Liver (tissue), 8 donors: ENCODE measurements at regions not wholly inside any gene's neighbourhood (a gene's known extent, or its start where the extent isn't known, plus 50 kb on each side); places are given as distances from the start of the nearest gene placed in this dataset.

Source experiments
- DNase-seq: peaks from one replicate; pipeline ENCODE4 v3.0.0-alpha.2; 2017; ENCODE audit warnings: low spot score
- H3K27ac ChIP-seq, 2 donors: one replicate each; pipeline ENCODE4 v1.7.0; 2013; ENCODE audit warnings: inconsistent platforms in 2 of 2, low read length in 2 of 2, control low read depth in 1 of 2, low read depth in 1 of 2, mild to moderate bottlenecking in 1 of 2
- H3K27me3 ChIP-seq, 4 donors: one replicate each; pipeline versions ENCODE4 v1.6.1 to v1.7.0; 2013; ENCODE audit warnings: low read length in 3 of 4, inconsistent platforms in 1 of 4, mild to moderate bottlenecking in 1 of 4, moderate library complexity in 1 of 4; ENCODE audit not compliant: control insufficient read depth in 4 of 4, insufficient read depth in 4 of 4
- H3K36me3 ChIP-seq, 4 donors: one replicate each; pipeline versions ENCODE4 v1.6.1 to v1.7.0; 2013; ENCODE audit warnings: low read length in 3 of 4, mild to moderate bottlenecking in 3 of 4, low read depth in 1 of 4, moderate library complexity in 1 of 4; ENCODE audit not compliant: control insufficient read depth in 4 of 4, insufficient read depth in 3 of 4
- H3K4me1 ChIP-seq, 4 donors: one replicate each; pipeline versions ENCODE4 v1.6.1 to v1.7.0; 2013; ENCODE audit warnings: low read length in 3 of 4, mild to moderate bottlenecking in 3 of 4, moderate library complexity in 1 of 4; ENCODE audit not compliant: control insufficient read depth in 4 of 4, insufficient read depth in 4 of 4
- H3K4me3 ChIP-seq, 3 donors: one replicate each; pipeline versions ENCODE4 v1.6.1 to v1.7.0; 2013; ENCODE audit warnings: low read length in 3 of 3, control low read depth in 1 of 3, low read depth in 1 of 3, mild to moderate bottlenecking in 1 of 3
- H3K9ac ChIP-seq, 2 donors: one replicate each; pipeline ENCODE4 v1.7.0; 2013; ENCODE audit warnings: low read length in 2 of 2, mild to moderate bottlenecking in 2 of 2, moderate library complexity in 2 of 2, control low read depth in 1 of 2, low read depth in 1 of 2
- H3K9me3 ChIP-seq, 4 donors: one replicate each; pipeline versions ENCODE4 v1.6.1 to v1.7.0; 2013; ENCODE audit warnings: low read length in 3 of 4; ENCODE audit not compliant: control insufficient read depth in 4 of 4
- ATF3 ChIP-seq: IDR thresholded peaks from 2 replicates; pipeline ENCODE4 v1.6.1; 2016; ENCODE audit warnings: antibody characterized with exemption
- CTCF ChIP-seq: fragments of 150-350 bp; IDR thresholded peaks from 2 replicates; pipeline ENCODE4 v1.5.1; 2017; ENCODE audit warnings: improper control_type of control experiment, low read depth, low read length; ENCODE audit not compliant: missing input control
- EGR1 ChIP-seq, 2 donors: IDR thresholded peaks; 2 replicates each; pipeline ENCODE4 v1.6.1; 2016 to 2018; ENCODE audit warnings: antibody characterized with exemption in 2 of 2, low read depth in 2 of 2
- FOXA1 ChIP-seq: IDR thresholded peaks from 2 replicates; pipeline ENCODE4 v1.6.1; 2016; ENCODE audit warnings: antibody characterized with exemption
- FOXA2 ChIP-seq: IDR thresholded peaks from 2 replicates; pipeline ENCODE4 v1.6.1; 2016; ENCODE audit warnings: antibody characterized with exemption
- GABPA ChIP-seq, 2 donors: IDR thresholded peaks in 1 of 2; conservative IDR thresholded peaks in 1 of 2; 2 replicates each; pipeline ENCODE4 v1.6.1; 2016; ENCODE audit warnings: antibody characterized with exemption in 2 of 2, mild to moderate bottlenecking in 1 of 2, moderate library complexity in 1 of 2
- HNF4G ChIP-seq: IDR thresholded peaks from 2 replicates; pipeline ENCODE4 v1.6.1; 2016; ENCODE audit warnings: antibody characterized with exemption
- JUND ChIP-seq, 2 donors: IDR thresholded peaks; 2 replicates each; pipeline ENCODE4 v1.6.1; 2016; ENCODE audit warnings: antibody characterized with exemption in 2 of 2
- MAX ChIP-seq: IDR thresholded peaks from 2 replicates; pipeline ENCODE4 v1.6.1; 2016; ENCODE audit warnings: antibody characterized with exemption
- NR2F2 ChIP-seq: IDR thresholded peaks from 2 replicates; pipeline ENCODE4 v1.6.1; 2016; ENCODE audit warnings: antibody characterized with exemption
- RAD21 ChIP-seq, 2 donors: IDR thresholded peaks; 2 replicates each; pipeline ENCODE4 v1.6.1; 2016; ENCODE audit warnings: antibody characterized with exemption in 2 of 2, mild to moderate bottlenecking in 2 of 2
- REST ChIP-seq: IDR thresholded peaks from 2 replicates; pipeline ENCODE4 v1.6.1; 2016; ENCODE audit warnings: antibody characterized with exemption, mild to moderate bottlenecking
- RXRA ChIP-seq, 2 donors: IDR thresholded peaks; 2 replicates each; pipeline ENCODE4 v1.6.1; 2017 to 2018; ENCODE audit warnings: antibody characterized with exemption in 2 of 2, mild to moderate bottlenecking in 1 of 2
- SP1 ChIP-seq: IDR thresholded peaks from 2 replicates; pipeline ENCODE4 v1.6.1; 2018; ENCODE audit warnings: antibody characterized with exemption, mild to moderate bottlenecking
- TAF1 ChIP-seq: conservative IDR thresholded peaks from 2 replicates; pipeline ENCODE4 v1.6.1; 2016; ENCODE audit warnings: antibody characterized with exemption, mild to moderate bottlenecking
- ZBTB33 ChIP-seq: IDR thresholded peaks from 2 replicates; pipeline ENCODE4 v1.6.1; 2016; ENCODE audit warnings: antibody characterized with exemption
- WGBS: extraction: QIAGEN DNeasy Blood & Tissue Kit; methylation state at CpG from one replicate; pipeline ENCODE4 v1.1.7; 2013; 5-methylcytosine and 5-hydroxymethylcytosine counted together
- donor health status: healthy.
- donor health status: healthy.
- donor health status: healthy.
- donor health status: healthy.
- donor health status: healthy.

- H3K9me3 ChIP-seq = no peaks in the 10 kb centered on the region
- H3K27ac ChIP-seq = no peak overlapping the region
- no peaks in the 10 kb centered on the region for H3K36me3 ChIP-seq
- 64% methylated on average over 2 of the region's 2 CpGs for WGBS
- no peak for TF ChIP-seq TAF1
- no peak for TF ChIP-seq FOXA1
- TF ChIP-seq ZBTB33 = no peak
- no peak for TF ChIP-seq SP1
- TF ChIP-seq MAX = no peak
- TF ChIP-seq JUND (IDR thresholded peaks at IDR 0.05) = no peak
- no peak for TF ChIP-seq RAD21 (IDR thresholded peaks at IDR 0.05)
- TF ChIP-seq EGR1 (IDR thresholded peaks at IDR 0.05; ENCODE audit: low read depth in 2 of 2) = no peak
- no peak for TF ChIP-seq HNF4G
- no peak for TF ChIP-seq RXRA (IDR thresholded peaks at IDR 0.05)
- TF ChIP-seq CTCF = no peak
- TF ChIP-seq GABPA (IDR thresholded peaks at IDR 0.05 in 1 of 2, conservative IDR thresholded peaks at IDR 0.05 in 1 of 2) = no peak
- no peak for TF ChIP-seq ATF3
- TF ChIP-seq FOXA2 = no peak
- no peak for TF ChIP-seq NR2F2
- no peak overlapping the region for H3K9ac ChIP-seq
- no peaks in the 10 kb centered on the region for H3K27me3 ChIP-seq
- H3K4me3 ChIP-seq = no peak overlapping the region
- H3K4me1 ChIP-seq = no peaks in the 10 kb centered on the region
- no peak for DNase-seq
Observed at GRCh38 chr3:3286014-3286413, 106.5 kb upstream of the CRBN start.

- Histone ChIP-seq H3K9me3 (no peaks in the 10 kb centered on the region), H3K27me3 (no peaks in the 10 kb centered on the region), H3K27ac (no peak overlapping the region), H3K4me3 (no peak overlapping the region), H3K4me1 (no peaks in the 10 kb centered on the region), H3K9ac (no peak overlapping the region), H3K36me3 (no peaks in the 10 kb centered on the region)
- no peak for TF ChIP-seq GABPA (IDR thresholded peaks at IDR 0.05 in 1 of 2, conservative IDR thresholded peaks at IDR 0.05 in 1 of 2)
- no peak for TF ChIP-seq REST
- no peak for TF ChIP-seq SP1
- TF ChIP-seq EGR1 (IDR thresholded peaks at IDR 0.05; ENCODE audit: low read depth in 2 of 2) = no peak
- TF ChIP-seq JUND (IDR thresholded peaks at IDR 0.05) = no peak
- TF ChIP-seq FOXA2 = no peak
- 52% methylated on average over 2 of the region's 2 CpGs for WGBS
- no peak for DNase-seq
Observed at GRCh38 chr3:3281024-3281423, 101.5 kb upstream of the CRBN start.
